NB4 (cell line): ENCODE measurements at regions not wholly inside any gene's neighbourhood (a gene's known extent, or its start where the extent isn't known, plus 50 kb on each side); places are given as distances from the start of the nearest gene placed in this dataset.

Source experiments
- DNase-seq: peaks from one replicate; pipeline ENCODE4 v3.0.0; 2010; ENCODE audit warnings: low read depth
- H3K4me3 ChIP-seq: one replicate; pipeline ENCODE4 v1.5.1; 2011; ENCODE audit warnings: mild to moderate bottlenecking, low read depth, low read length, moderate library complexity
- MYC ChIP-seq: IDR thresholded peaks from 2 replicates; pipeline ENCODE4 v1.6.1; 2011; ENCODE audit warnings: low read depth, low read length
- POLR2A ChIP-seq: IDR thresholded peaks from 2 replicates; pipeline ENCODE4 v1.6.1; 2011; ENCODE audit warnings: mild to moderate bottlenecking; ENCODE audit not compliant: insufficient read length; ENCODE audit errors: extremely low read depth
- TF ChIP-seq, protein P1 (sequence below): IDR thresholded peaks from one replicate; pipeline ENCODE4 v1.5.1; 2012; ENCODE audit warnings: low read depth, low read length
- TF ChIP-seq, protein P2 (sequence below): IDR thresholded peaks from 2 replicates; pipeline ENCODE4 v1.6.1; 2011; ENCODE audit warnings: low read depth, low read length

DNA sequence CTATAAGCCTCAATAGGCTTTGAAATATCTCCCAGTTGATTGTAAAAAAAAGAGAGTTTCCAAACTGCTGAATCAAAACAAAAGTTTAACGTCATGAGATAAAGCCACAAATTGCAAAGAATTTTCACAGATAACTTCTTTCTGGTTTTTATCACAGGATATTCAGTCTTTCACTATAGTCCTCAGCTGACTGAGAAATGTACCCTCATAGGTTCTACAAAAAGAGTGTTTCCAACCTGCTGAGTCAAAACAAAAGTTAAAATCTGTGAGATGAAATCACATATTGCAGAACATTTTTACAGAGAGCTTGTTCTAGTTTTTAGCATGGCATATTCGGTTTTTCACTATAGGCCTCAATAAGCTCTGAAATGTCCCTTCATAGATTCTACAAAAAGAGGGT lies 559.2 kb downstream of the KCNJ18 start:
- no peak overlapping the region for H3K4me3 ChIP-seq
- TF ChIP-seq POLR2A (no peak), MYC (no peak)
- TF ChIP-seq, protein P1, sequence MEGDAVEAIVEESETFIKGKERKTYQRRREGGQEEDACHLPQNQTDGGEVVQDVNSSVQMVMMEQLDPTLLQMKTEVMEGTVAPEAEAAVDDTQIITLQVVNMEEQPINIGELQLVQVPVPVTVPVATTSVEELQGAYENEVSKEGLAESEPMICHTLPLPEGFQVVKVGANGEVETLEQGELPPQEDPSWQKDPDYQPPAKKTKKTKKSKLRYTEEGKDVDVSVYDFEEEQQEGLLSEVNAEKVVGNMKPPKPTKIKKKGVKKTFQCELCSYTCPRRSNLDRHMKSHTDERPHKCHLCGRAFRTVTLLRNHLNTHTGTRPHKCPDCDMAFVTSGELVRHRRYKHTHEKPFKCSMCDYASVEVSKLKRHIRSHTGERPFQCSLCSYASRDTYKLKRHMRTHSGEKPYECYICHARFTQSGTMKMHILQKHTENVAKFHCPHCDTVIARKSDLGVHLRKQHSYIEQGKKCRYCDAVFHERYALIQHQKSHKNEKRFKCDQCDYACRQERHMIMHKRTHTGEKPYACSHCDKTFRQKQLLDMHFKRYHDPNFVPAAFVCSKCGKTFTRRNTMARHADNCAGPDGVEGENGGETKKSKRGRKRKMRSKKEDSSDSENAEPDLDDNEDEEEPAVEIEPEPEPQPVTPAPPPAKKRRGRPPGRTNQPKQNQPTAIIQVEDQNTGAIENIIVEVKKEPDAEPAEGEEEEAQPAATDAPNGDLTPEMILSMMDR = no peak
- TF ChIP-seq, protein P2, sequence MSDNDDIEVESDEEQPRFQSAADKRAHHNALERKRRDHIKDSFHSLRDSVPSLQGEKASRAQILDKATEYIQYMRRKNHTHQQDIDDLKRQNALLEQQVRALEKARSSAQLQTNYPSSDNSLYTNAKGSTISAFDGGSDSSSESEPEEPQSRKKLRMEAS = no peak
- no peak for DNase-seq

DNA sequence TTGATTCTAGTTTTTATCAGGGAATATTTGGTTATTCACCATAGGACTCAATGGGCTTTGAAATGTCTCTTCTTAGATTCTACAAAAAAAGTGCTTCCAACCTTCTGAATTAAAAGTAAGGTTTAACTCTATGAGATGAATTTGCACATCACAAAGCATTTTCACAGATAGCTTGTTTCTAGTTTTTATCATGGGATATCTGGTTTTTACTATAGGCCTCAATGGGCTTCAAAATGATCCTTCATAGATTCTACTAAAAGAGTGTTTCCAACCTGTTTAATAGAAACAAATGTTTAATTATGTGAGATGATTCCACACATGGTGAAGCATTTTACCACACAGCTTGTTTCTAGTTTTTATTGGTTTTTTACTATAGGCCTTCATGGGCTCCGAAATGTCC lies 560.7 kb downstream of the KCNJ18 start:
- H3K4me3 ChIP-seq = no peak overlapping the region
- no peak for DNase-seq
- TF ChIP-seq POLR2A (no peak), MYC (no peak)
- TF ChIP-seq, protein P1 = no peak
- TF ChIP-seq, protein P2 = no peak

DNA sequence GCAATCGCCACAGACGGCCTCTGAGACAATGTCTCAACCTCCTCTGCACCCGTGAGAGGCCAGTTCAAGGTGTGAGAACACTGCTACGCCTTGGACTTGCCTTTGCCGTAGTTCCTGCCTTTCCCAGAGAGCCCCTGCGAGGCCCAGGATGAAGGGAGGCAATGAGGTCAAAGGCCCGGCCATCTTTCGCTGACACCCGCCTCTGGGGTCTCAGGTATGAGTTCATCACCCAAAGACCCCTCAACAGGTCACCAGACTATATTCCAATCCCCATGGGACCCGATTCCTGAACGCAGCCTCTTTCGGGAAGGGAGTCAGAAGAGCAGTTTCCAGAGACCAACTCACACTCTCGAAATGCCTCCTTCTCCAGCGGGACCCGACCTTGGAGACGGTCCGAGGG lies 573.5 kb downstream of the KCNJ18 start:
- no peak overlapping the region for H3K4me3 ChIP-seq
- TF ChIP-seq, protein P1 = no peak
- no peak for DNase-seq

DNA sequence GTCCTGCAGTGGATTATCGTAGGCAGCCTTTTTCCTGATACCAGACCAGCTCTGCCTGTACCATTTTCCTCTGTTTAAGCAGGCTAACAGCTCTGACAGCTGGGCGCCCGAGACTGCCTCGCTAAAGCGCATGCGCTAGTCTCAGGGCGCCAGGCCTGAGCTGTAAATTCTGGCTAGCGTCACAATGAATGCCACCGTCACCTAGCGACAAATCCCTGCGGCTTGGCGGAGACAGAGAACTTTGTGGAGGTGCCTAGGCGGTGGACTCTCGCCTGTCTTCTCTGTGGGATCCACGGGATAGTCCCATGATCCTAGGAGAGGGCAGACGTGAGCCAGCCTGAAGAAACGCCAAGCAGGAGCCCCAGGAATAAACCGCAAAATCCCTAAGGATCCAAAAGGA lies 573.9 kb downstream of the KCNJ18 start:
- no peak overlapping the region for H3K4me3 ChIP-seq
- TF ChIP-seq, protein P2 = no peak
- TF ChIP-seq POLR2A (no peak), MYC (no peak)
- TF ChIP-seq, protein P1 = no peak
- DNase-seq = no peak

DNA sequence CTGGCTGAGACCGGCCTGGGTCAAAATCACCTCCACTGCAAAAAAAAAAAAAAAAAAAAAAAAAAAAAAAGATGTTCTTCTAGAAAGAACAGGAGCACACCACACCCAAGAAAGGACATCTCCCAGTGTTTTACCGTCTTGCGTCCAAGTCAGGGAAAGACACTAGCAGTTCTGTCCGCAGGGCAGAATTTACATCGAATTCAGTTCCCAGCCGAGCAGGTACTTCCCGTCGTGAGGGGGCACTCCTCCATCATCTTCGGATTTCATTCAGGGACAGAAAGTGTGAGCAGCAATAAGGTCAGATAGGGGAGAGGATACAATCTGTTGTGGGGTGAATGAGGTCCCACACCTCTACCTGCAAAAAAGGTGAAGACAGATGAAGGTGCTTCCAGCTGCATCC lies 574.7 kb downstream of the KCNJ18 start:
- TF ChIP-seq POLR2A (no peak), MYC (no peak)
- TF ChIP-seq, protein P1 = no peak
- TF ChIP-seq, protein P2 = no peak
- no peak overlapping the region for H3K4me3 ChIP-seq
- no peak for DNase-seq

DNA sequence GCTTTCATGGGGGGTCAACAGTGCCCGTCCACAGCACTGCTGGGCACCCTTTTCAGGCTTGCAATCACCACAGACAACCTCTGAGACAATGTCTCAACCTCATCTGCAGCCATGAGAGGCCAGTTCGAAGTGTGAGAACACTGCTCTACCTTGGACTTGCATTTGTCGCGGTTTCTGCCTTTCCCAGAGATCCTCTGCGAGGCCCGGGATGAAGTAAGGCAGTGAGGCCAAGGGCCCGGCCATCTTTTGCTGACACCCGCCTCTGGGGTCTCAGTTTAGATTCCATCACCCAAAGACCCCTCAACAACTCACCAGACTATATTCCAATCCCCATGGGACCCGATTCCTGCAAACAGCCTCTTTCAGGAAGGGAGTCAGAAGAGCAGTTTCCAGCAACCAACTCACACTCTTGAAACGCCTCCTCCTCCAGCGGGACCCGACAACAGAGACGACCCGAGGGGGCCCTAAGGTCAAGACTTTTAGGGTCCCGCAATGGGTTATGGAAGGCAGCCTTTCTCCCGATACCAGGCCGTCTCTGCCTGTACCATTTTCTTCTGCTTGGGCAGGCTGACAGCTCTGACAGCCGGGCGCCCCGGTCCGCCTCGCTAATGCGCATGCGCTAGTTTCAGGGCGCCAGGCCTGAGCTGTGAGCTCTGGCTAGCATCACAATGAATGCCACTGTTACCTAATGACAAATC lies 576.0 kb downstream of the KCNJ18 start:
- no peak for DNase-seq
- no peak overlapping the region for H3K4me3 ChIP-seq

More for the DNA sequence above, 576.0 kb downstream of the KCNJ18 start:
- TF ChIP-seq, protein P1 = no peak
- TF ChIP-seq POLR2A = no peak
- no peak for TF ChIP-seq MYC
- TF ChIP-seq, protein P2 = no peak
